ENCODE measurements at regions not wholly inside any gene's neighbourhood (a gene's known extent, or its start where the extent isn't known, plus 50 kb on each side); places are given as distances from the start of the nearest gene placed in this dataset.
"Not testable (repeated sequence)": the region's sequence is repeated elsewhere in the genome, so short reads cannot be mapped to it uniquely, and the experiment has no call there.

DNA sequence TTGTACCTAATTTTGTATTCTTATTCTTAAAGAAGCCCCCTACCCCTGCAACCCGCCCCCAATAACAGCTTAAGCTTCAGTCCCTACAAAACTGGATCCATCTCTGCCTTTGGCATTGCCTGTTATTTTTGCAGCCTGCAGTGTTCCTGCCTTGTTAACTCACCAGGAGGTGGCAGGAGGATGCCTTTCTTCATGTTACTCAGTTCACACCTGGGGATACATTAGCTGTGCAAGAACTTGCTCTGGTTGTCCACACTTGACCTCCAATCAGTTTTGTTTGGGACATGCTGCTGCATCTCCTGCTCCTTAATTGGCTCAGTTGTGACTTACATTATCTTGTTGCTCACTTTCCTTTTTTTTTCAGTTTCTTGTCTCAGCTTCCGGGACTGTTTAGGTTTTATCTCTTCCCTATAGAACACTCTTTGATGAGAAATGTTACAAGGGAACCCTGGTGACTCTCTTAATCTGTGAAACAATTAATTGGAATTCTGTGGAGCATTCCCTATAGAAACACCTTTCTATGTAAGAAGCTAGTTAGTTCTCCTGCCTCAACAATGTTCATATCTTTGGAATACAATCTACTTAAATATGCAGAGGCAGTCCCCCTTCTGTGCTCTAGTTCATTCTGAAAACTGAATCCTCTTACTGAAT lies 467.7 kb upstream of the ACO1 start (continued):
- TF ChIP-seq SP1 (IDR thresholded peaks at IDR 0.05; ENCODE audit: low read depth, low read length) (no peak), NANOG (IDR thresholded peaks at IDR 0.05; ENCODE audit: insufficient read depth, low read depth, low read length, poor library complexity, severe bottlenecking) (no peak), POLR2AphosphoS5 (IDR thresholded peaks at IDR 0.05; ENCODE audit: low read depth, low read length) (no peak), SIN3A (conservative IDR thresholded peaks at IDR 0.05 in 1 of 2, IDR thresholded peaks at IDR 0.05 in 1 of 2; ENCODE audit: low read depth in 1 of 2, low read length in 2 of 2) (no peak), RAD21 (IDR thresholded peaks at IDR 0.05 in 1 of 2, conservative IDR thresholded peaks at IDR 0.05 in 1 of 2; ENCODE audit: low read depth in 2 of 2, low read length in 2 of 2) (peak; percentile 43 to 66)

DNA sequence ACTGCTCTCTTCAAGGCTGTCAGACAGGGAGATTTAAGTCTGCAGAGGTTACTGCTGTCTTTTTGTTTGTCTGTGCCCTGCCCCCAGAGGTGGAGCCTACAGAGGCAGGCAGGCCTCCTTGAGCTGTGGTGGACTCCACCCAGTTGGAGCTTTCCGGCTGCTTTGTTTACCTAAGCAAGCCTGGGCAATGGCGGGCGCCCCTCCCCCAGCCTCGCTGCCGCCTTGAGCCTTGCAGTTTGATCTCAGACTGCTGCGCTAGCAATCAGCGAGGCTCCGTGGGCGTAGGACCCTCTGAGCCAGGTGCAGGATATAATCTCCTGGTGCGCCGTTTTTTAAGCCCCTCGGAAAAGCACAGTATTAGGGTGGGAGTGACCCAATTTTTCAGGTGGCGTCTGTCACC lies 446.7 kb upstream of the ACO1 start:
- not testable (repeated sequence) for H3K4me3 ChIP-seq (ENCODE audit: extremely low read depth in 1 of 4, insufficient read depth in 2 of 4, low read depth in 3 of 4, low read length in 4 of 4); DNase-seq (ENCODE audit: low read depth in 1 of 2, low spot score in 2 of 2); H2BK5ac ChIP-seq (ENCODE audit: low read depth, low read length)

More for the DNA sequence above, 446.7 kb upstream of the ACO1 start:
- POLR2A ChIA-PET (ENCODE audit: partially characterized antibody); H4K20me1 ChIP-seq (replicated peaks in 1 of 2; ENCODE audit: control insufficient read depth in 1 of 2, insufficient read depth in 2 of 2, low read length in 2 of 2); H4K91ac ChIP-seq (replicated peaks; ENCODE audit: insufficient read length, low read length); H2BK12ac ChIP-seq (ENCODE audit: low read depth, low read length); H2BK120ac ChIP-seq (replicated peaks; ENCODE audit: low read depth, low read length); CTCF ChIA-PET (ENCODE audit: partially characterized antibody); H4K5ac ChIP-seq (ENCODE audit: insufficient read length, low read depth, low read length); H2BK15ac ChIP-seq (ENCODE audit: low read length); H3K9ac ChIP-seq (replicated peaks in 1 of 4; ENCODE audit: extremely low read depth in 1 of 4, low read depth in 3 of 4, low read length in 3 of 4); H3K4ac ChIP-seq (replicated peaks; ENCODE audit: insufficient read length, low read depth, low read length); H2AK5ac ChIP-seq (ENCODE audit: low read depth, low read length); H3K18ac ChIP-seq (ENCODE audit: extremely low read depth, low read length); FAIRE-seq; H3K27ac ChIP-seq (ENCODE audit: low read depth, low read length); H3K56ac ChIP-seq (replicated peaks; ENCODE audit: insufficient read length, low read depth, low read length); H4K8ac ChIP-seq (ENCODE audit: extremely low read depth, insufficient read depth, low read length); H2BK20ac ChIP-seq (ENCODE audit: low read length); H3K79me1 ChIP-seq (ENCODE audit: low read depth, low read length); H3K23me2 ChIP-seq (ENCODE audit: low read depth, low read length); H3K36me3 ChIP-seq (ENCODE audit: control insufficient read depth in 2 of 4, insufficient read depth in 4 of 4, low read length in 3 of 4); H3K4me2 ChIP-seq (ENCODE audit: insufficient read depth in 1 of 2, low read depth in 2 of 2, low read length in 2 of 2); H3K79me2 ChIP-seq (ENCODE audit: control insufficient read depth in 1 of 2, insufficient read depth in 2 of 2, low read length in 2 of 2); H3K14ac ChIP-seq (ENCODE audit: insufficient read length); H3K27me3 ChIP-seq (replicated peaks in 1 of 4; ENCODE audit: control insufficient read depth in 3 of 4, extremely low read depth in 1 of 4, insufficient read depth in 3 of 4, low read length in 3 of 4); H3K4me1 ChIP-seq (replicated peaks in 1 of 4; ENCODE audit: control insufficient read depth in 3 of 4, insufficient read depth in 4 of 4, low read length in 3 of 4); H2AFZ ChIP-seq (ENCODE audit: low read length); H3K23ac ChIP-seq (ENCODE audit: insufficient read length): not testable (repeated sequence)
- peaks cover 13 to 15% of the 10 kb centered on the region in 2 experiments; a peak in 2 of 4 replicates for H3K9me3 ChIP-seq (ENCODE audit: insufficient read depth in 2 of 2, low read depth in 1 of 2, low read length in 1 of 2)
- 94% methylated on average over 13 of the region's 13 CpGs; no CpG with 5 or more reads in 1 of the 2 experiments for WGBS, 2 experiments (ENCODE audit: extremely low coverage in 1 of 2, insufficient coverage in 1 of 2, insufficient read length in 1 of 2, insufficient replicate concordance in 2 of 2, low coverage in 1 of 2, low lambda C conversion rate in 2 of 2, missing lambda C conversion rate in 1 of 2)
